SH-SY5Y (cell line): ENCODE measurements at regions not wholly inside any gene's neighbourhood (a gene's known extent, or its start where the extent isn't known, plus 50 kb on each side); places are given as distances from the start of the nearest gene placed in this dataset.

Source experiments
- GATA2 ChIP-seq: IDR thresholded peaks from 2 replicates; pipeline ENCODE4 v1.6.1; 2011; ENCODE audit warnings: mild to moderate bottlenecking, low read depth, low read length
- GATA3 ChIP-seq: IDR thresholded peaks from 2 replicates; pipeline ENCODE4 v1.6.1; 2011; ENCODE audit warnings: low read depth, mild to moderate bottlenecking, low read length, moderate library complexity

DNA sequence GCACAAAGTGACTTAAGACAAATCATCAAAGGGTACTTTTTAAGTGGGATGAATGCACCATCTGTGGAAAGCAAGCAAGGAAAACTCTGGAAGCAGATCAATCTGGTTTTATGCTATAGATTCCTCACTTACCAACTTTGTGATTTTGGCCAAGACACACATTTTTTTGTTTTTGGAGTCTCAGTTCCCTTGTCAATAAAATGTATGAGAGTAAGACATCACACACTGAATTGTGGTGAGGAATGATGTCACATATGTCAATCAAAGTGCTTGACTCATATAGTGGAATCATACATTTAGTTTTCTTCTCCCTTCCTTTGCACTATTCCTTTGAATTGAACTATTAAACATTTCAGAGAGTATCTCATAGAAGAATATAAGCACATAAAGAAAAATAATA is 620.5 kb upstream of the CITED2 start:
- TF ChIP-seq GATA2: no peak
- no peak for TF ChIP-seq GATA3
